Caco-2 (cell line): ENCODE measurements at regions not wholly inside any gene's neighbourhood (a gene's known extent, or its start where the extent isn't known, plus 50 kb on each side); places are given as distances from the start of the nearest gene placed in this dataset.

Experiments
- BruUV-seq: library from RNA; stranded (reverse); fragments of 400-500 nt; replicated peaks from 2 replicates; lab custom pipeline; 2021; lab: Mats Ljungman, UMichigan
- CTCF ChIA-PET: fragments of 300-600 bp; sonication (Branson Sonifier 250); formaldehyde crosslinking; loops from one replicate; lab custom pipeline; 2022; ENCODE audit warnings: antibody characterized with exemption; lab: Charles Lee
- POLR2A ChIA-PET: fragments of 300-600 bp; sonication (Branson Sonifier 250); formaldehyde crosslinking; loops from one replicate; lab custom pipeline; 2022; ENCODE audit warnings: antibody characterized with exemption; lab: Charles Lee
- DNase-seq, 2 experiments: peaks; one replicate each; pipeline versions ENCODE4 v3.0.0 to v3.0.0-alpha.2; 2020 to 2022
- H3K27me3 ChIP-seq: replicated peaks from 2 replicates; pipeline ENCODE4 v1.6.0; 2011; ENCODE audit warnings: low read length; ENCODE audit not compliant: control insufficient read depth, insufficient read depth
- H3K36me3 ChIP-seq: 2 replicates; pipeline ENCODE4 v1.5.1; 2011; ENCODE audit warnings: low read length; ENCODE audit not compliant: control insufficient read depth, insufficient read depth
- H3K4me1 ChIP-seq: fragments of 250-450 bp; sonication (Bioruptor Pico); 2 replicates; pipeline ENCODE4 v1.5.1; 2020; ENCODE audit warnings: mild to moderate bottlenecking
- H3K4me3 ChIP-seq: 2 replicates; pipeline ENCODE4 v1.5.1; 2011; ENCODE audit warnings: low read depth, mild to moderate bottlenecking, control low read depth, low read length
- H3K9me3 ChIP-seq: fragments of 250-450 bp; sonication (Bioruptor Pico); 2 replicates; pipeline ENCODE4 v1.5.1; 2020; ENCODE audit warnings: mild to moderate bottlenecking, moderate library complexity
- H3K27ac Mint-ChIP-seq: one replicate; pipeline ENCODE4 v1.8.0; 2022; ENCODE audit warnings: mixed read lengths; ENCODE audit not compliant: unreplicated experiment
- H3K27me3 Mint-ChIP-seq: one replicate; pipeline ENCODE4 v1.8.0; 2022; ENCODE audit warnings: mixed read lengths; ENCODE audit not compliant: insufficient read depth, unreplicated experiment
- H3K36me3 Mint-ChIP-seq: one replicate; pipeline ENCODE4 v1.8.0; 2022; ENCODE audit warnings: mild to moderate bottlenecking, mixed read lengths; ENCODE audit not compliant: insufficient read depth, unreplicated experiment
- H3K4me1 Mint-ChIP-seq: one replicate; pipeline ENCODE4 v1.8.0; 2022; ENCODE audit warnings: low read depth, mixed read lengths; ENCODE audit not compliant: unreplicated experiment
- H3K4me3 Mint-ChIP-seq: one replicate; pipeline ENCODE4 v1.8.0; 2022; ENCODE audit warnings: mild to moderate bottlenecking, moderate library complexity, mixed read lengths; ENCODE audit not compliant: unreplicated experiment
- H3K9me3 Mint-ChIP-seq: one replicate; pipeline ENCODE4 v1.8.0; 2022; ENCODE audit warnings: mixed read lengths; ENCODE audit not compliant: unreplicated experiment
- CTCF ChIP-seq, 2 experiments: fragments of 200-600 bp in 1 of 2; IDR thresholded peaks; 1 replicate in 1 of 2; 2 replicates in 1 of 2; pipeline versions ENCODE4 v1.5.1 to v1.8.0; 2011 to 2022; ENCODE audit warnings: antibody characterized with exemption in 1 of 2, control low read depth in 1 of 2, inconsistent platforms in 1 of 2, low read depth in 1 of 2, low read length in 1 of 2, mild to moderate bottlenecking in 1 of 2, moderate library complexity in 1 of 2; ENCODE audit not compliant: insufficient read depth in 1 of 2, severe bottlenecking in 1 of 2, unreplicated experiment in 1 of 2
- intact Hi-C: fragments of 100-400 bp; cut with micrococcal nuclease; formaldehyde crosslinking; loops from one replicate; pipeline ENCODE4 v1.10.0; 2022; ENCODE audit not compliant: unreplicated experiment

GRCh38 chrX:138872537-138872936, 161.0 kb upstream of the FGF13 start:
- Mint-ChIP-seq H3K27ac (no peak overlapping the region), H3K4me3 (no peak overlapping the region), H3K27me3 (no peaks in the 10 kb centered on the region), H3K9me3 (no peaks in the 10 kb centered on the region), H3K4me1 (no peaks in the 10 kb centered on the region), H3K36me3 (no peaks in the 10 kb centered on the region)
- TF ChIP-seq CTCF (IDR thresholded peaks at IDR 0.05; ENCODE audit: insufficient read depth in 1 of 2, low read depth in 1 of 2, low read length in 1 of 2, severe bottlenecking in 1 of 2, unreplicated experiment in 1 of 2) = no peak
- intact Hi-C loops = no loop called here
- no peaks in the 10 kb centered on the region for H3K9me3 ChIP-seq
- DNase-seq = no peak
- H3K27me3 ChIP-seq = no peaks in the 10 kb centered on the region
- POLR2A ChIA-PET = no interaction called here
- CTCF ChIA-PET = no interaction called here
- no peaks in the 10 kb centered on the region for H3K36me3 ChIP-seq
- BruUV-seq = no TSS peak
- no peak overlapping the region for H3K4me3 ChIP-seq
- no peaks in the 10 kb centered on the region for H3K4me1 ChIP-seq

- no TSS peak for BruUV-seq
- TF ChIP-seq CTCF (IDR thresholded peaks at IDR 0.05; ENCODE audit: insufficient read depth in 1 of 2, low read depth in 1 of 2, low read length in 1 of 2, severe bottlenecking in 1 of 2, unreplicated experiment in 1 of 2) = no peak
- intact Hi-C loops = no loop called here
- no peak for DNase-seq
- H3K36me3 Mint-ChIP-seq = no peaks in the 10 kb centered on the region
- H3K4me3 Mint-ChIP-seq = no peak overlapping the region
- H3K27me3 Mint-ChIP-seq = no peaks in the 10 kb centered on the region
- Histone ChIP-seq H3K4me3 (no peak overlapping the region), H3K27me3 (no peaks in the 10 kb centered on the region), H3K9me3 (no peaks in the 10 kb centered on the region), H3K4me1 (no peaks in the 10 kb centered on the region), H3K36me3 (no peaks in the 10 kb centered on the region)
- CTCF ChIA-PET = no interaction called here
- H3K9me3 Mint-ChIP-seq = no peaks in the 10 kb centered on the region
- H3K4me1 Mint-ChIP-seq = no peaks in the 10 kb centered on the region
- H3K27ac Mint-ChIP-seq = no peak overlapping the region
- POLR2A ChIA-PET = no interaction called here
Observed at GRCh38 chrX:138871739-138872138, 160.2 kb upstream of the FGF13 start.

GRCh38 chrX:138866643-138867042, 155.1 kb upstream of the FGF13 start:
- Histone ChIP-seq H3K36me3 (no peaks in the 10 kb centered on the region), H3K27me3 (no peaks in the 10 kb centered on the region), H3K4me3 (no peak overlapping the region), H3K9me3 (no peaks in the 10 kb centered on the region), H3K4me1 (no peaks in the 10 kb centered on the region)
- H3K4me3 Mint-ChIP-seq = no peak overlapping the region
- intact Hi-C loops = no loop called here
- CTCF ChIA-PET = interaction anchor here (0.7 kb wide), 1 partner anchor 584 kb away, joined by 3 read pairs; no protein-coding TSS in a partner anchor
- no peak overlapping the region for H3K27ac Mint-ChIP-seq
- H3K4me1 Mint-ChIP-seq = no peaks in the 10 kb centered on the region
- DNase-seq = no peak
- H3K27me3 Mint-ChIP-seq = no peaks in the 10 kb centered on the region
- no peak for TF ChIP-seq CTCF (IDR thresholded peaks at IDR 0.05; ENCODE audit: insufficient read depth in 1 of 2, low read depth in 1 of 2, low read length in 1 of 2, severe bottlenecking in 1 of 2, unreplicated experiment in 1 of 2)
- no peaks in the 10 kb centered on the region for H3K9me3 Mint-ChIP-seq
- H3K36me3 Mint-ChIP-seq = no peaks in the 10 kb centered on the region
- BruUV-seq = no TSS peak
- POLR2A ChIA-PET = no interaction called here
